ENCODE measurements at regions not wholly inside any gene's neighbourhood (a gene's known extent, or its start where the extent isn't known, plus 50 kb on each side); places are given as distances from the start of the nearest gene placed in this dataset.
"Not testable (repeated sequence)": the region's sequence is repeated elsewhere in the genome, so short reads cannot be mapped to it uniquely, and the experiment has no call there.

GRCh38 chr4:69408451-69408850, 87.3 kb downstream of the UGT2B4 start:
- no peak overlapping the region for H3K4me3 ChIP-seq (ENCODE audit: low read depth, low read length)
- peak; percentile 94 for DNase-seq (ENCODE audit: low read depth)
- TF ChIP-seq CTCF (IDR thresholded peaks at IDR 0.05; ENCODE audit: control insufficient read depth, extremely low read depth, insufficient read depth), result no peak

- not testable (repeated sequence) for H3K4me3 ChIP-seq (ENCODE audit: low read depth, low read length); DNase-seq (ENCODE audit: low read depth)
These were observed 83.7 kb downstream of the UGT2B4 start for GRCh38 chr4:69411981-69412380.

GRCh38 chr4:69424722-69425121, 71.0 kb downstream of the UGT2B4 start:
- H3K4me3 ChIP-seq (ENCODE audit: low read depth, low read length); DNase-seq (ENCODE audit: low read depth): not testable (repeated sequence)
